GM21526 (cell line): ENCODE measurements at regions not wholly inside any gene's neighbourhood (a gene's known extent, or its start where the extent isn't known, plus 50 kb on each side); places are given as distances from the start of the nearest gene placed in this dataset.

Source experiments
- ATAC-seq: cut with Tn5 transposase; IDR thresholded peaks from one replicate; pipeline ENCODE4 v1.9.1; 2021; ENCODE audit warnings: moderate library complexity; ENCODE audit not compliant: unreplicated experiment, low FRiP score

DNA sequence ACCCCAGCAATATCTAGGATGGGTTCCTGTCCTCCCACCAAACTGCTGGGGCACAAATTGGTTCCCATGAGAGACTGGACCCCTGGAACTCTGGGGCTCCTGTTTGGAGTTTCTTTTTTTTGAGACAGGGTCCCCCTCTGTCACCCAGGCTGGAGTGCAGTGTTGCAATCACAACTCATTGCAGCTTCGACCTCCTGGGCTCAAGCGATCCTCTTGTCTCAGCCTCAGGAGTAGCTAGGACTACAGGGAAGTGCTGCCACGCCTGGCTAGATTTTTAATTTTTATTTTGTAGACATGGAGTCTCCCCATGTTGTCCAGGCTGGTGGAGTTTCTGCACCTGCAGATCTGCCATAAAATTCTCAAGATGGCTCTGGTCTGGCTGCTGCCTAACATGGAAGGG, 56.3 kb upstream of the BRD7 start:
- ATAC-seq, result no peak

DNA sequence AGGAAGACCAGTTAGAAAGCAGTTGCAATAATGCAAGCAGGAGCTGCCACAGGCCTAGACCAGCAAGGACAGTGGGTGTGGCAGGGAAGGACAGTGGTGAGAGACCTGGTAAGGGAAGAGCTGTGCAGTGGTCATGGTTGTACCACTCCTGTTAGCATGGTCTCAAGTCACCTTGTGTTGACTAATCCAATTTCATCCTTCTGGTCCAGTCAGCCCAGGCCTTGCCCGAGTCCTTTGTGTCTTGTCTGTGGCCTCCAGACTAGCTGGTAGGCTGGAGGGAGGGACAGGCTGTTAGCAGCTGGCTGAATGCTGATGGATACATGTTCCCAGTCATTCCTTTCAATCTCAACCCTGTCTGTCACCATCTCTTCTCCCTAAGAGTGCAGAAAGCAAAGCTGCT, 54.1 kb upstream of the BRD7 start:
- no peak for ATAC-seq

DNA sequence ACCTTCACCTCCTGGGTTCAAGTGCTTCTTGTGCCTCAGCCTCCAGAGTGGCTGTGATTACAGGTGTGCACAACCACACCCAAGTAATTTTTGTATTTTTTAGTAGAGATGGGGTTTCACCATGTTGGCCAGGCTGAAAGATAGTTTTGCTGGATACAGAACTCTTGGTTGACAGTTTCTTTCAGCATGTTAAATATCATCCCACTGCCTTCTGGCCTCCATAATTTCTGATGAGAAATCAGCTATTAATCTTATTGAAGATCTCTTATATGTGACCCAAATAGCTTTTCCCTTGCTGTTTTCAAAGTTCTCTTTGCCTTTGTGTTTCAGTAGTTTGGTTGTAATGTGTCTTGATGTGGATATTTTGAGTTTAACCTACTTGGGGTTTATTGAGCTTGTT, 50.3 kb upstream of the BRD7 start:
- ATAC-seq, result no peak
